Activated T-helper 1 cell treated with anti-CD3 and anti-CD28 coated beads, Interleukin-12 subunit alpha, Interleukin-12 subunit beta, Interleukin-2, Interleukin-4 antibody, amounts not matched to agents 30 ng/mL and 10 ng/mL and 1 ng/mL, durations not matched to agents 14 hours and 24 hours and 36 hours (primary cell): ENCODE measurements at regions not wholly inside any gene's neighbourhood (a gene's known extent, or its start where the extent isn't known, plus 50 kb on each side); places are given as distances from the start of the nearest gene placed in this dataset.

Source experiments
- DNase-seq: peaks from one replicate; pipeline ENCODE4 v3.0.0; 2021; ENCODE audit warnings: low spot score
- H3K27ac Mint-ChIP-seq: one replicate; pipeline ENCODE4 v1.8.0; 2021; ENCODE audit warnings: mild to moderate bottlenecking, mixed read lengths
- H3K27me3 Mint-ChIP-seq: one replicate; pipeline ENCODE4 v1.8.0; 2022; ENCODE audit warnings: mild to moderate bottlenecking, moderate library complexity, mixed read lengths; ENCODE audit not compliant: insufficient read depth
- H3K36me3 Mint-ChIP-seq: one replicate; pipeline ENCODE4 v1.8.0; 2021; ENCODE audit warnings: low read depth, mixed read lengths
- H3K4me1 Mint-ChIP-seq: one replicate; pipeline ENCODE4 v1.8.0; 2021; ENCODE audit warnings: low read depth, mixed read lengths
- H3K4me3 Mint-ChIP-seq: one replicate; pipeline ENCODE4 v1.8.0; 2021; ENCODE audit warnings: mild to moderate bottlenecking, moderate library complexity, mixed read lengths
- H3K9me3 Mint-ChIP-seq: one replicate; pipeline ENCODE4 v1.8.0; 2021; ENCODE audit warnings: mixed read lengths
- intact Hi-C: fragments of 100-400 bp; cut with micrococcal nuclease; formaldehyde crosslinking; loops from one replicate; pipeline ENCODE4 v1.15.1; 2024

GRCh38 chr12:30484658-30485057, 211.0 kb downstream of the IPO8 start:
- Mint-ChIP-seq H3K36me3 (no peaks in the 10 kb centered on the region), H3K27ac (no peak overlapping the region), H3K4me3 (no peak overlapping the region), H3K9me3 (no peaks in the 10 kb centered on the region), H3K27me3 (no peaks in the 10 kb centered on the region), H3K4me1 (no peaks in the 10 kb centered on the region)
- intact Hi-C loops = no loop called here
- no peak for DNase-seq

- no peak for DNase-seq
- intact Hi-C loops = no loop called here
- H3K4me1 Mint-ChIP-seq = no peaks in the 10 kb centered on the region
- no peaks in the 10 kb centered on the region for H3K27me3 Mint-ChIP-seq
- no peaks in the 10 kb centered on the region for H3K9me3 Mint-ChIP-seq
- no peak overlapping the region for H3K27ac Mint-ChIP-seq
- H3K36me3 Mint-ChIP-seq = no peaks in the 10 kb centered on the region
- no peak overlapping the region for H3K4me3 Mint-ChIP-seq
Measured at GRCh38 chr12:30482650-30483049, 213.0 kb downstream of the IPO8 start.

- intact Hi-C loops = no loop called here
- peaks cover 3% of the 10 kb centered on the region for H3K9me3 Mint-ChIP-seq
- no peaks in the 10 kb centered on the region for H3K36me3 Mint-ChIP-seq
- H3K27me3 Mint-ChIP-seq = no peaks in the 10 kb centered on the region
- H3K4me1 Mint-ChIP-seq = no peaks in the 10 kb centered on the region
- no peak overlapping the region for H3K27ac Mint-ChIP-seq
- no peak overlapping the region for H3K4me3 Mint-ChIP-seq
- no peak for DNase-seq
Measured at GRCh38 chr12:30473274-30473673, 222.4 kb downstream of the IPO8 start.

- Mint-ChIP-seq H3K27ac (no peak overlapping the region), H3K36me3 (no peaks in the 10 kb centered on the region), H3K4me1 (no peaks in the 10 kb centered on the region), H3K4me3 (no peak overlapping the region), H3K27me3 (no peaks in the 10 kb centered on the region), H3K9me3 (no peaks in the 10 kb centered on the region)
- DNase-seq = no peak
- intact Hi-C loops = no loop called here
Measured at GRCh38 chr12:30466093-30466585, 229.5 kb downstream of the IPO8 start.

- Mint-ChIP-seq H3K36me3 (no peaks in the 10 kb centered on the region), H3K27me3 (no peaks in the 10 kb centered on the region), H3K4me3 (no peak overlapping the region), H3K4me1 (no peaks in the 10 kb centered on the region), H3K27ac (no peak overlapping the region), H3K9me3 (peaks cover 1% of the 10 kb centered on the region)
- DNase-seq = no peak
- intact Hi-C loops = no loop called here
Measured at GRCh38 chr12:30463636-30464035, 232.0 kb downstream of the IPO8 start.

GRCh38 chr12:30462249-30462648, 233.4 kb downstream of the IPO8 start:
- no peak overlapping the region for H3K27ac Mint-ChIP-seq
- no peak overlapping the region for H3K4me3 Mint-ChIP-seq
- H3K27me3 Mint-ChIP-seq = no peaks in the 10 kb centered on the region
- no peak for DNase-seq
- H3K9me3 Mint-ChIP-seq = peaks cover 4% of the 10 kb centered on the region
- no peaks in the 10 kb centered on the region for H3K36me3 Mint-ChIP-seq
- intact Hi-C loops = no loop called here
- H3K4me1 Mint-ChIP-seq = no peaks in the 10 kb centered on the region

- Mint-ChIP-seq H3K36me3 (no peaks in the 10 kb centered on the region), H3K27me3 (no peaks in the 10 kb centered on the region), H3K4me3 (no peak overlapping the region), H3K4me1 (no peaks in the 10 kb centered on the region), H3K27ac (no peak overlapping the region), H3K9me3 (peaks cover 4% of the 10 kb centered on the region)
- no peak for DNase-seq
- intact Hi-C loops = no loop called here
Measured at GRCh38 chr12:30461026-30461615, 234.5 kb downstream of the IPO8 start.

GRCh38 chr12:30458453-30458852, 237.2 kb downstream of the IPO8 start:
- no peak overlapping the region for H3K27ac Mint-ChIP-seq

GRCh38 chr12:30457621-30458289, 237.9 kb downstream of the IPO8 start:
- no peak overlapping the region for H3K4me3 Mint-ChIP-seq
- H3K27me3 Mint-ChIP-seq = no peaks in the 10 kb centered on the region
- H3K36me3 Mint-ChIP-seq = no peaks in the 10 kb centered on the region
- no peak overlapping the region for H3K27ac Mint-ChIP-seq
- H3K9me3 Mint-ChIP-seq = peaks cover 4% of the 10 kb centered on the region
- intact Hi-C loops = no loop called here
- H3K4me1 Mint-ChIP-seq = no peaks in the 10 kb centered on the region
- no peak for DNase-seq

More at GRCh38 chr12:30458453-30458852, 237.2 kb downstream of the IPO8 start:
- H3K4me1 Mint-ChIP-seq = no peaks in the 10 kb centered on the region
- no peaks in the 10 kb centered on the region for H3K27me3 Mint-ChIP-seq
- no peak overlapping the region for H3K4me3 Mint-ChIP-seq
- DNase-seq = no peak
- intact Hi-C loops = no loop called here
- no peaks in the 10 kb centered on the region for H3K36me3 Mint-ChIP-seq
- H3K9me3 Mint-ChIP-seq = peaks cover 4% of the 10 kb centered on the region

- no peak for DNase-seq
- H3K9me3 Mint-ChIP-seq = peaks cover 11% of the 10 kb centered on the region
- no peaks in the 10 kb centered on the region for H3K4me1 Mint-ChIP-seq
- no peaks in the 10 kb centered on the region for H3K36me3 Mint-ChIP-seq
- intact Hi-C loops = no loop called here
- no peaks in the 10 kb centered on the region for H3K27me3 Mint-ChIP-seq
- H3K4me3 Mint-ChIP-seq = no peak overlapping the region
- no peak overlapping the region for H3K27ac Mint-ChIP-seq
Measured at GRCh38 chr12:30450872-30451271, 244.8 kb downstream of the IPO8 start.

- intact Hi-C loops = no loop called here
Measured at GRCh38 chr12:30450226-30450625, 245.4 kb downstream of the IPO8 start.

GRCh38 chr12:30448038-30448437, 247.6 kb downstream of the IPO8 start:
- H3K27me3 Mint-ChIP-seq = no peaks in the 10 kb centered on the region
- H3K27ac Mint-ChIP-seq = no peak overlapping the region
- no peaks in the 10 kb centered on the region for H3K36me3 Mint-ChIP-seq
- no peaks in the 10 kb centered on the region for H3K4me1 Mint-ChIP-seq
- H3K9me3 Mint-ChIP-seq = peaks cover 11% of the 10 kb centered on the region
- DNase-seq = no peak
- intact Hi-C loops = no loop called here
- no peak overlapping the region for H3K4me3 Mint-ChIP-seq

More at GRCh38 chr12:30450226-30450625, 245.4 kb downstream of the IPO8 start:
- no peaks in the 10 kb centered on the region for H3K36me3 Mint-ChIP-seq
- no peak overlapping the region for H3K4me3 Mint-ChIP-seq
- H3K9me3 Mint-ChIP-seq = peaks cover 11% of the 10 kb centered on the region
- DNase-seq = no peak
- no peaks in the 10 kb centered on the region for H3K27me3 Mint-ChIP-seq
- H3K27ac Mint-ChIP-seq = no peak overlapping the region
- H3K4me1 Mint-ChIP-seq = no peaks in the 10 kb centered on the region

GRCh38 chr12:30447061-30447750, 248.5 kb downstream of the IPO8 start:
- no peaks in the 10 kb centered on the region for H3K4me1 Mint-ChIP-seq
- no peaks in the 10 kb centered on the region for H3K36me3 Mint-ChIP-seq
- H3K27me3 Mint-ChIP-seq = no peaks in the 10 kb centered on the region
- no peak overlapping the region for H3K27ac Mint-ChIP-seq
- intact Hi-C loops = no loop called here
- H3K9me3 Mint-ChIP-seq = peaks cover 11% of the 10 kb centered on the region
- H3K4me3 Mint-ChIP-seq = no peak overlapping the region
- DNase-seq = no peak
